Mucosa of descending colon (tissue), 3 donors: ENCODE measurements at regions not wholly inside any gene's neighbourhood (a gene's known extent, or its start where the extent isn't known, plus 50 kb on each side); places are given as distances from the start of the nearest gene placed in this dataset.
A peak's percentile ranks its signal among the peaks of the same experiment; 100 is the strongest.

Experiments used
- ATAC-seq: fragments of 200-7000 bp; cut with Tn5 transposase; one replicate; pipeline ENCODE4 v1.9.1; 2020; ENCODE audit warnings: mild to moderate bottlenecking, moderate library complexity
- DNase-seq, 3 donors: peaks; one replicate each; pipeline ENCODE4 v3.0.0-alpha.2; 2020
- H3K36me3 ChIP-seq: fragments of 200-600 bp; one replicate; pipeline ENCODE4 v1.8.0; 2021; ENCODE audit warnings: low read depth, mild to moderate bottlenecking
- H3K4me1 ChIP-seq: fragments of 200-600 bp; one replicate; pipeline ENCODE4 v1.8.0; 2021; ENCODE audit warnings: low read depth, mild to moderate bottlenecking
- H3K4me3 ChIP-seq: fragments of 200-600 bp; one replicate; pipeline ENCODE4 v1.8.0; 2021; ENCODE audit warnings: mild to moderate bottlenecking
- H3K9me3 ChIP-seq: fragments of 200-600 bp; one replicate; pipeline ENCODE4 v1.8.0; 2021; ENCODE audit warnings: mild to moderate bottlenecking
- CTCF ChIP-seq: fragments of 200-600 bp; IDR thresholded peaks from one replicate; pipeline ENCODE4 v1.8.0; 2022; ENCODE audit warnings: antibody characterized with exemption, mild to moderate bottlenecking
- intact Hi-C, 2 donors: fragments of 100-400 bp; cut with DNase I in 1 of 2; cut with micrococcal nuclease in 1 of 2; formaldehyde crosslinking; loops; one replicate each; pipeline versions ENCODE4 v1.11.0 to v1.11.1; 2022; cut with DNase I, micrococcal nuclease
- donor health status: DM: no; HTN: no; CAD: no; lungs with moderate emphysema.
- donor health status: DM: no; HTN: no; CAD: no.
- donor health status: DM: no; HTN: yes; CAD: no.

GRCh38 chr11:119806064-119806915, 77.3 kb upstream of the NECTIN1 start:
- Histone ChIP-seq H3K4me3 (no peak overlapping the region), H3K36me3 (no peaks in the 10 kb centered on the region), H3K4me1 (no peaks in the 10 kb centered on the region), H3K9me3 (no peaks in the 10 kb centered on the region)
- intact Hi-C loops = no loop called here
- peak in 2 of 3 donors; percentile 53 to 63 for DNase-seq
- peak; percentile 70 for ATAC-seq
- TF ChIP-seq CTCF = no peak

GRCh38 chr11:119805663-119806062, 76.7 kb upstream of the NECTIN1 start:
- TF ChIP-seq CTCF = no peak
- intact Hi-C loops = no loop called here
- DNase-seq (no peak), ATAC-seq (no peak)
- Histone ChIP-seq H3K9me3 (no peaks in the 10 kb centered on the region), H3K4me1 (no peaks in the 10 kb centered on the region), H3K4me3 (no peak overlapping the region), H3K36me3 (no peaks in the 10 kb centered on the region)

- no peak for ATAC-seq
- Histone ChIP-seq H3K36me3 (no peaks in the 10 kb centered on the region), H3K9me3 (no peaks in the 10 kb centered on the region), H3K4me1 (no peaks in the 10 kb centered on the region), H3K4me3 (no peak overlapping the region)
- DNase-seq = no peak
- intact Hi-C loops = no loop called here
- no peak for TF ChIP-seq CTCF
These were observed 75.7 kb upstream of the NECTIN1 start for GRCh38 chr11:119804698-119805097.

- no peak for DNase-seq
- Histone ChIP-seq H3K36me3 (no peaks in the 10 kb centered on the region), H3K4me3 (no peak overlapping the region), H3K9me3 (no peaks in the 10 kb centered on the region), H3K4me1 (no peaks in the 10 kb centered on the region)
- no peak for TF ChIP-seq CTCF
- ATAC-seq = no peak
- intact Hi-C loops = no loop called here
These were observed 74.8 kb upstream of the NECTIN1 start for GRCh38 chr11:119803726-119804294.

GRCh38 chr11:119803139-119803538, 74.1 kb upstream of the NECTIN1 start:
- intact Hi-C loops = no loop called here
- no peak for TF ChIP-seq CTCF
- H3K4me1 ChIP-seq = no peaks in the 10 kb centered on the region
- no peaks in the 10 kb centered on the region for H3K36me3 ChIP-seq
- DNase-seq = no peak
- H3K4me3 ChIP-seq = no peak overlapping the region
- ATAC-seq = no peak
- no peaks in the 10 kb centered on the region for H3K9me3 ChIP-seq
